ENCODE measurements at regions not wholly inside any gene's neighbourhood (a gene's known extent, or its start where the extent isn't known, plus 50 kb on each side); places are given as distances from the start of the nearest gene placed in this dataset.

GRCh38 chr15:97146929-97147870, 813.3 kb upstream of the ARRDC4 start:
- no peak overlapping the region for H4K5ac ChIP-seq (ENCODE audit: low read depth, low read length)
- H4K8ac ChIP-seq (ENCODE audit: low read depth in 2 of 2, low read length in 2 of 2), result no peak overlapping the region
- H3K27ac ChIP-seq (ENCODE audit: insufficient read depth, low read length), result no peak overlapping the region
- H4K91ac ChIP-seq (ENCODE audit: insufficient read depth, low read depth, low read length), result no peak overlapping the region
- BruUV-seq (replicated peaks), result no TSS peak
- H3K9me1 ChIP-seq (ENCODE audit: insufficient read depth, low read length), result no peaks in the 10 kb centered on the region
- dilution Hi-C loops (cut with HindIII; ENCODE audit: low sequenced_read_pairs, unreplicated experiment) (no loop called here), intact Hi-C loops (cut with micrococcal nuclease) (no loop called here), in situ Hi-C loops (cut with MboI; ENCODE audit: low sequenced_read_pairs) (no loop called here)
- no peak overlapping the region for H3K23ac ChIP-seq (ENCODE audit: low read depth, low read length)
- H3K14ac ChIP-seq (replicated peaks; ENCODE audit: low read depth, low read length), result no peak overlapping the region
- no peaks in the 10 kb centered on the region for H3K36me3 ChIP-seq (ENCODE audit: control insufficient read depth, insufficient read depth, low read length)
- no peaks in the 10 kb centered on the region for H3K27me3 ChIP-seq (ENCODE audit: control insufficient read depth, insufficient read depth, low read length)
- H2BK20ac ChIP-seq (ENCODE audit: low read depth, low read length), result no peak overlapping the region
- no peaks in the 10 kb centered on the region for H3K4me1 ChIP-seq (ENCODE audit: control insufficient read depth, insufficient read depth, low read length)
- no peak overlapping the region for H3K18ac ChIP-seq (ENCODE audit: low read depth, low read length)
- no peak overlapping the region for H3K4me2 ChIP-seq (ENCODE audit: low read depth, low read length)
- no peak overlapping the region for H3K4me3 ChIP-seq (ENCODE audit: insufficient read depth, low read depth, low read length)
- H2AFZ ChIP-seq (replicated peaks; ENCODE audit: low read length, poor library complexity), result no peak overlapping the region
- ChIA-PET POLR2A (ENCODE audit: unreplicated experiment) (no interaction called here), CTCF (interaction anchor here (1.1 kb wide), 1 partner anchor 75 kb away, joined by 3 read pairs; no protein-coding TSS in a partner anchor)
- no peaks in the 10 kb centered on the region for H3K79me1 ChIP-seq (ENCODE audit: low read depth in 1 of 2, low read length in 2 of 2)
- no peak overlapping the region for H3K4ac ChIP-seq (ENCODE audit: low read depth, low read length)
- 61% methylated on average over 4 of the region's 18 CpGs; no CpG with 5 or more reads in 1 of the 2 experiments for WGBS, 2 experiments (ENCODE audit: extremely low coverage in 2 of 2, insufficient read length in 1 of 2)
- no peaks in the 10 kb centered on the region for H4K20me1 ChIP-seq (ENCODE audit: insufficient read depth, low read length)
- no peak overlapping the region for H3K9ac ChIP-seq (ENCODE audit: low read depth, low read length)
- no peak for DNase-seq
- no peak for ATAC-seq (ENCODE audit: low read depth)
- no peak overlapping the region for H2AK9ac ChIP-seq (replicated peaks; ENCODE audit: low read depth, low read length, poor library complexity)
- no peak overlapping the region for H2BK5ac ChIP-seq (ENCODE audit: low read depth, low read length, poor library complexity, severe bottlenecking)
- H2BK15ac ChIP-seq (ENCODE audit: low read depth, low read length), result no peak overlapping the region
- no peak overlapping the region for H2BK120ac ChIP-seq (ENCODE audit: low read depth, low read length)
- H2AK5ac ChIP-seq (ENCODE audit: low read depth, low read length), result no peak overlapping the region
- peaks cover 24% of the 10 kb centered on the region for H3K9me3 ChIP-seq (ENCODE audit: control insufficient read depth, insufficient read depth, low read length)
- no peak overlapping the region for H3K56ac ChIP-seq (ENCODE audit: extremely low read depth, insufficient read depth, low read length)
- TF ChIP-seq MXI1 (IDR thresholded peaks at IDR 0.05; ENCODE audit: borderline replicate concordance, low read depth, low read length) (no peak), BHLHE40 (IDR thresholded peaks at IDR 0.05; ENCODE audit: low read depth, low read length) (no peak), MAZ (IDR thresholded peaks at IDR 0.05; ENCODE audit: borderline replicate concordance, low read depth, low read length) (no peak), CHD1 (IDR thresholded peaks at IDR 0.05; ENCODE audit: low read depth, low read length) (no peak), POLR2A (IDR thresholded peaks at IDR 0.05; ENCODE audit: low read depth, low read length) (no peak), FOS (IDR thresholded peaks at IDR 0.05; ENCODE audit: low read depth, low read length) (no peak), MAFK (IDR thresholded peaks at IDR 0.05; ENCODE audit: low read depth, low read length) (no peak), CEBPB (IDR thresholded peaks at IDR 0.05; ENCODE audit: low read depth, low read length) (no peak), NFE2L2 (IDR thresholded peaks at IDR 0.05; ENCODE audit: low read depth, low read length) (no peak), CTCF (conservative IDR thresholded peaks at IDR 0.05; ENCODE audit: low read depth, low read length) (no peak), RCOR1 (IDR thresholded peaks at IDR 0.05; ENCODE audit: insufficient replicate concordance, low read length) (no peak), RFX5 (IDR thresholded peaks at IDR 0.05; ENCODE audit: low read depth, low read length) (no peak), SMC3 (IDR thresholded peaks at IDR 0.05; ENCODE audit: low read depth, low read length) (no peak), RAD21 (IDR thresholded peaks at IDR 0.05; ENCODE audit: low read length) (no peak)
- TF ChIP-seq, protein P1, sequence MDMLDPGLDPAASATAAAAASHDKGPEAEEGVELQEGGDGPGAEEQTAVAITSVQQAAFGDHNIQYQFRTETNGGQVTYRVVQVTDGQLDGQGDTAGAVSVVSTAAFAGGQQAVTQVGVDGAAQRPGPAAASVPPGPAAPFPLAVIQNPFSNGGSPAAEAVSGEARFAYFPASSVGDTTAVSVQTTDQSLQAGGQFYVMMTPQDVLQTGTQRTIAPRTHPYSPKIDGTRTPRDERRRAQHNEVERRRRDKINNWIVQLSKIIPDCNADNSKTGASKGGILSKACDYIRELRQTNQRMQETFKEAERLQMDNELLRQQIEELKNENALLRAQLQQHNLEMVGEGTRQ (IDR thresholded peaks at IDR 0.05; ENCODE audit: low read depth, low read length), result no peak

Measured in IMR-90 (cell line).